ENCODE measurements at regions not wholly inside any gene's neighbourhood (a gene's known extent, or its start where the extent isn't known, plus 50 kb on each side); places are given as distances from the start of the nearest gene placed in this dataset.

GRCh38 chr4:136599890-136600289, 932.4 kb downstream of the PCDH18 start:
- no TSS peak for BruUV-seq (replicated peaks)
- H3K27me3 ChIP-seq (replicated peaks; ENCODE audit: insufficient read depth, low read depth, low read length, poor library complexity) = no peaks in the 10 kb centered on the region
- CTCF ChIA-PET = no interaction called here
- no peak for DNase-seq (ENCODE audit: low spot score)
- H3K9me3 ChIP-seq (ENCODE audit: low read depth, low read length, poor library complexity, severe bottlenecking) = peaks cover 4% of the 10 kb centered on the region
- H3K4me3 ChIP-seq (ENCODE audit: low read depth, low read length, poor library complexity, severe bottlenecking) = no peak overlapping the region
- intact Hi-C loops (cut with micrococcal nuclease; ENCODE audit: unreplicated experiment) = no loop called here
- no peak overlapping the region for H3K27ac ChIP-seq (ENCODE audit: low read depth, low read length, poor library complexity, severe bottlenecking)
- no peaks in the 10 kb centered on the region for H3K4me1 ChIP-seq (ENCODE audit: insufficient read depth, low read length, poor library complexity, severe bottlenecking)
- no peak for TF ChIP-seq EZH2 (IDR thresholded peaks at IDR 0.05; ENCODE audit: borderline replicate concordance, low read depth, low read length, poor library complexity, severe bottlenecking)
- TF ChIP-seq, protein P1, sequence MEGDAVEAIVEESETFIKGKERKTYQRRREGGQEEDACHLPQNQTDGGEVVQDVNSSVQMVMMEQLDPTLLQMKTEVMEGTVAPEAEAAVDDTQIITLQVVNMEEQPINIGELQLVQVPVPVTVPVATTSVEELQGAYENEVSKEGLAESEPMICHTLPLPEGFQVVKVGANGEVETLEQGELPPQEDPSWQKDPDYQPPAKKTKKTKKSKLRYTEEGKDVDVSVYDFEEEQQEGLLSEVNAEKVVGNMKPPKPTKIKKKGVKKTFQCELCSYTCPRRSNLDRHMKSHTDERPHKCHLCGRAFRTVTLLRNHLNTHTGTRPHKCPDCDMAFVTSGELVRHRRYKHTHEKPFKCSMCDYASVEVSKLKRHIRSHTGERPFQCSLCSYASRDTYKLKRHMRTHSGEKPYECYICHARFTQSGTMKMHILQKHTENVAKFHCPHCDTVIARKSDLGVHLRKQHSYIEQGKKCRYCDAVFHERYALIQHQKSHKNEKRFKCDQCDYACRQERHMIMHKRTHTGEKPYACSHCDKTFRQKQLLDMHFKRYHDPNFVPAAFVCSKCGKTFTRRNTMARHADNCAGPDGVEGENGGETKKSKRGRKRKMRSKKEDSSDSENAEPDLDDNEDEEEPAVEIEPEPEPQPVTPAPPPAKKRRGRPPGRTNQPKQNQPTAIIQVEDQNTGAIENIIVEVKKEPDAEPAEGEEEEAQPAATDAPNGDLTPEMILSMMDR (conservative IDR thresholded peaks at IDR 0.05; ENCODE audit: low read depth, low read length) = no peak
- POLR2A ChIA-PET (ENCODE audit: low non-redundant PET) = no interaction called here
- H3K36me3 ChIP-seq (ENCODE audit: insufficient read depth, low read length, poor library complexity, severe bottlenecking) = no peaks in the 10 kb centered on the region

- Histone ChIP-seq H3K4me1 (ENCODE audit: insufficient read depth, low read length, poor library complexity, severe bottlenecking) (no peaks in the 10 kb centered on the region), H3K9me3 (ENCODE audit: low read depth, low read length, poor library complexity, severe bottlenecking) (no peaks in the 10 kb centered on the region), H3K27ac (ENCODE audit: low read depth, low read length, poor library complexity, severe bottlenecking) (no peak overlapping the region), H3K27me3 (replicated peaks; ENCODE audit: insufficient read depth, low read depth, low read length, poor library complexity) (no peaks in the 10 kb centered on the region), H3K4me3 (ENCODE audit: low read depth, low read length, poor library complexity, severe bottlenecking) (no peak overlapping the region), H3K36me3 (ENCODE audit: insufficient read depth, low read length, poor library complexity, severe bottlenecking) (no peaks in the 10 kb centered on the region)
- TF ChIP-seq EZH2 (IDR thresholded peaks at IDR 0.05; ENCODE audit: borderline replicate concordance, low read depth, low read length, poor library complexity, severe bottlenecking) = no peak
- TF ChIP-seq, protein P1 (conservative IDR thresholded peaks at IDR 0.05; ENCODE audit: low read depth, low read length) = no peak
- ChIA-PET CTCF (no interaction called here), POLR2A (ENCODE audit: low non-redundant PET) (no interaction called here)
- DNase-seq (ENCODE audit: low spot score) = no peak
- intact Hi-C loops (cut with micrococcal nuclease; ENCODE audit: unreplicated experiment) = no loop called here
- no TSS peak for BruUV-seq (replicated peaks)
Measured at GRCh38 chr4:136590440-136590839, 941.9 kb downstream of the PCDH18 start.

DNA sequence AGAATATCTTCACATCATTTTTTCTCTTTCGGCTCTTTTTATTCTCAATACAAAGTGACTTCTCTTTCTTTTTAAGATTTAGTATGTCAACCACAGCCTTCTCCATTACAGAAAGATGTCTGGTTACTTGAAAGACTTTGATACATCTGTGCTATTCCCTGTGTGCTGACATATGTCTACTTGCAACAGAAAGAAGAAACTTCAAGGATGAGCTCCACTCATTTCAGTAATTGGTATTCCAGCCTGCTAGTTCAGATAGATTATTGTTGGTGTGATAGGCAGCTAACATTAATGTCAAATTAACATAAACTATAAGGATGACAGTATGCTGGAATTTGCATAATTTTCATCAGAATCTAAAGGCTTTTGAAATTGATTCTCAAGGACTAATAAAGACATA, 948.7 kb downstream of the PCDH18 start:
- POLR2A ChIA-PET (ENCODE audit: low non-redundant PET) = no interaction called here
- TF ChIP-seq EZH2 (IDR thresholded peaks at IDR 0.05; ENCODE audit: borderline replicate concordance, low read depth, low read length, poor library complexity, severe bottlenecking) = no peak
- TF ChIP-seq, protein P1 (conservative IDR thresholded peaks at IDR 0.05; ENCODE audit: low read depth, low read length) = no peak
- H3K27me3 ChIP-seq (replicated peaks; ENCODE audit: insufficient read depth, low read depth, low read length, poor library complexity) = no peaks in the 10 kb centered on the region
- H3K4me1 ChIP-seq (ENCODE audit: insufficient read depth, low read length, poor library complexity, severe bottlenecking) = no peaks in the 10 kb centered on the region
- H3K9me3 ChIP-seq (ENCODE audit: low read depth, low read length, poor library complexity, severe bottlenecking) = no peaks in the 10 kb centered on the region
- H3K36me3 ChIP-seq (ENCODE audit: insufficient read depth, low read length, poor library complexity, severe bottlenecking) = no peaks in the 10 kb centered on the region
- intact Hi-C loops (cut with micrococcal nuclease; ENCODE audit: unreplicated experiment) = no loop called here
- H3K4me3 ChIP-seq (ENCODE audit: low read depth, low read length, poor library complexity, severe bottlenecking) = no peak overlapping the region
- CTCF ChIA-PET = no interaction called here
- no peak for DNase-seq (ENCODE audit: low spot score)
- H3K27ac ChIP-seq (ENCODE audit: low read depth, low read length, poor library complexity, severe bottlenecking) = no peak overlapping the region
- BruUV-seq (replicated peaks) = no TSS peak

Data from A673 (cell line).